H1 (cell line): ENCODE measurements at regions not wholly inside any gene's neighbourhood (a gene's known extent, or its start where the extent isn't known, plus 50 kb on each side); places are given as distances from the start of the nearest gene placed in this dataset.

Source experiments
- CTCF ChIA-PET: fragments of 300-600 bp; sonication (Branson Sonifier 250); formaldehyde crosslinking; loops from one replicate; lab custom pipeline; 2021; ENCODE audit not compliant: partially characterized antibody; lab: Charles Lee
- POLR2A ChIA-PET: fragments of 300-600 bp; sonication (Branson Sonifier 250); formaldehyde crosslinking; loops from one replicate; lab custom pipeline; 2021; ENCODE audit warnings: inconsistent platforms; ENCODE audit not compliant: partially characterized antibody; lab: Charles Lee
- DNase-seq, 2 experiments: peaks; one replicate each; pipeline versions ENCODE4 v3.0.0 to v3.0.0-alpha.2; 2010 to 2022; ENCODE audit warnings: low spot score in 2 of 2, low read depth in 1 of 2, mixed read lengths in 1 of 2
- FAIRE-seq: peaks from 2 replicates; lab custom pipeline; 2011; peaks lifted over from hg19 to GRCh38; lab: Jason Lieb, UNC
- H2AFZ ChIP-seq: 2 replicates; pipeline ENCODE4 v1.8.1; 2012; ENCODE audit warnings: low read length, inconsistent platforms
- H2AK5ac ChIP-seq: 2 replicates; pipeline ENCODE4 v1.6.1; 2013; ENCODE audit warnings: low read depth, low read length
- H2BK120ac ChIP-seq: replicated peaks from 2 replicates; pipeline ENCODE3; 2013; ENCODE audit warnings: low read depth, low read length, inconsistent platforms
- H2BK12ac ChIP-seq: 2 replicates; pipeline ENCODE4 v1.6.1; 2013; ENCODE audit warnings: low read depth, low read length
- H2BK15ac ChIP-seq: 2 replicates; pipeline ENCODE4 v1.6.1; 2013; ENCODE audit warnings: low read length
- H2BK20ac ChIP-seq: 2 replicates; pipeline ENCODE4 v1.6.1; 2013; ENCODE audit warnings: low read length
- H2BK5ac ChIP-seq: 2 replicates; pipeline ENCODE4 v1.6.1; 2013; ENCODE audit warnings: low read depth, low read length
- H3K14ac ChIP-seq: 2 replicates; pipeline ENCODE4 v1.6.1; 2013; ENCODE audit warnings: inconsistent platforms; ENCODE audit not compliant: insufficient read length
- H3K18ac ChIP-seq: 2 replicates; pipeline ENCODE4 v1.6.1; 2013; ENCODE audit warnings: low read length; ENCODE audit errors: extremely low read depth
- H3K23ac ChIP-seq: 2 replicates; pipeline ENCODE4 v1.6.1; 2013; ENCODE audit warnings: inconsistent platforms; ENCODE audit not compliant: insufficient read length
- H3K23me2 ChIP-seq: 2 replicates; pipeline ENCODE4 v1.6.1; 2013; ENCODE audit warnings: low read depth, low read length
- H3K27ac ChIP-seq: 2 replicates; pipeline ENCODE4 v1.6.1; 2011; ENCODE audit warnings: low read depth, low read length, inconsistent platforms
- H3K27me3 ChIP-seq, 4 experiments: replicated peaks in 1 of 4; 1 replicate in 1 of 4; 2 replicates in 3 of 4; pipeline versions ENCODE4 v1.6.1 to v1.8.1; 2011 to 2013; ENCODE audit warnings: low read length in 3 of 4, mild to moderate bottlenecking in 3 of 4, inconsistent platforms in 2 of 4, mixed read lengths in 2 of 4, moderate library complexity in 1 of 4; ENCODE audit not compliant: control insufficient read depth in 3 of 4, insufficient read depth in 3 of 4; ENCODE audit errors: extremely low read depth in 1 of 4
- H3K36me3 ChIP-seq, 4 experiments: 2 replicates each; pipeline versions ENCODE4 v1.6.1 to v1.8.1; 2011 to 2013; ENCODE audit warnings: mild to moderate bottlenecking in 4 of 4, low read length in 3 of 4, moderate library complexity in 2 of 4, control low read depth in 1 of 4, inconsistent platforms in 1 of 4; ENCODE audit not compliant: insufficient read depth in 4 of 4, control insufficient read depth in 2 of 4
- H3K4ac ChIP-seq: replicated peaks from 2 replicates; pipeline ENCODE3; 2013; ENCODE audit warnings: low read length, low read depth, mixed read lengths, inconsistent platforms; ENCODE audit not compliant: insufficient read length
- H3K4me1 ChIP-seq, 4 experiments: replicated peaks in 1 of 4; 1 replicate in 1 of 4; 2 replicates in 3 of 4; pipeline versions ENCODE4 v1.6.1 to v1.8.1; 2011 to 2013; ENCODE audit warnings: low read length in 3 of 4, inconsistent platforms in 2 of 4, mixed read lengths in 1 of 4; ENCODE audit not compliant: insufficient read depth in 4 of 4, control insufficient read depth in 3 of 4
- H3K4me2 ChIP-seq, 2 experiments: 2 replicates each; pipeline versions ENCODE4 v1.6.1 to v1.8.1; 2011 to 2013; ENCODE audit warnings: low read depth in 2 of 2, low read length in 2 of 2, control low read depth in 1 of 2, inconsistent platforms in 1 of 2, mild to moderate bottlenecking in 1 of 2; ENCODE audit not compliant: insufficient read depth in 1 of 2
- H3K4me3 ChIP-seq, 4 experiments: fragments of 200-600, 300-600 bp in 1 of 4; sonication (generic), shearing (Covaris generic), sonication (Bioruptor Twin) in 1 of 4; 2 replicates each; pipeline versions ENCODE4 v1.5.1 to v1.8.1; 2011 to 2016; ENCODE audit warnings: low read length in 4 of 4, low read depth in 3 of 4, control low read depth in 2 of 4, inconsistent platforms in 2 of 4, mild to moderate bottlenecking in 2 of 4, mixed read lengths in 1 of 4, moderate library complexity in 1 of 4; ENCODE audit not compliant: insufficient read depth in 2 of 4; ENCODE audit errors: extremely low read depth in 1 of 4
- H3K56ac ChIP-seq: replicated peaks from 2 replicates; pipeline ENCODE3; 2013; ENCODE audit warnings: low read depth, mild to moderate bottlenecking, mixed read lengths, low read length, inconsistent platforms; ENCODE audit not compliant: insufficient read length
- H3K79me1 ChIP-seq: 2 replicates; pipeline ENCODE4 v1.6.1; 2013; ENCODE audit warnings: low read depth, low read length, control low read depth
- H3K79me2 ChIP-seq, 2 experiments: 2 replicates each; pipeline versions ENCODE4 v1.6.1 to v1.8.1; 2012 to 2013; ENCODE audit warnings: low read length in 2 of 2, mild to moderate bottlenecking in 2 of 2, inconsistent platforms in 1 of 2; ENCODE audit not compliant: insufficient read depth in 2 of 2, control insufficient read depth in 1 of 2
- H3K9ac ChIP-seq, 4 experiments: replicated peaks in 1 of 4; 1 replicate in 1 of 4; 2 replicates in 3 of 4; pipeline versions ENCODE4 v1.6.1 to v1.8.1; 2011 to 2013; ENCODE audit warnings: low read depth in 3 of 4, low read length in 3 of 4, control low read depth in 2 of 4, mild to moderate bottlenecking in 2 of 4, moderate library complexity in 2 of 4, inconsistent platforms in 1 of 4; ENCODE audit errors: extremely low read depth in 1 of 4
- H3K9me3 ChIP-seq, 2 experiments: 2 replicates each; pipeline versions ENCODE4 v1.6.1 to v1.8.1; 2012 to 2013; ENCODE audit warnings: mild to moderate bottlenecking in 2 of 2, moderate library complexity in 2 of 2, control low read depth in 1 of 2, inconsistent platforms in 1 of 2, low read depth in 1 of 2, low read length in 1 of 2, mixed read lengths in 1 of 2; ENCODE audit not compliant: insufficient read depth in 2 of 2
- H4K20me1 ChIP-seq, 2 experiments: replicated peaks in 1 of 2; 2 replicates each; pipeline versions ENCODE3 to v1.8.1; 2011 to 2013; ENCODE audit warnings: inconsistent platforms in 2 of 2, low read length in 2 of 2, mild to moderate bottlenecking in 1 of 2; ENCODE audit not compliant: insufficient read depth in 2 of 2, control insufficient read depth in 1 of 2
- H4K5ac ChIP-seq: 2 replicates; pipeline ENCODE4 v1.6.1; 2013; ENCODE audit warnings: low read length, low read depth, mixed read lengths, inconsistent platforms; ENCODE audit not compliant: insufficient read length
- H4K8ac ChIP-seq: 2 replicates; pipeline ENCODE4 v1.8.0; 2013; ENCODE audit warnings: mild to moderate bottlenecking, moderate library complexity, low read length, inconsistent platforms; ENCODE audit not compliant: insufficient read depth; ENCODE audit errors: extremely low read depth
- H4K91ac ChIP-seq: replicated peaks from 2 replicates; pipeline ENCODE3; 2013; ENCODE audit warnings: low read length, mixed read lengths, inconsistent platforms; ENCODE audit not compliant: insufficient read length
- CTCF ChIP-seq, 3 experiments: IDR thresholded peaks; 1 replicate in 2 of 3; 2 replicates in 1 of 3; pipeline versions ENCODE4 v1.5.1 to v1.6.1; 2011; ENCODE audit warnings: low read length in 3 of 3, mild to moderate bottlenecking in 3 of 3, inconsistent platforms in 2 of 3, low read depth in 1 of 3, moderate library complexity in 1 of 3; ENCODE audit not compliant: insufficient read depth in 1 of 3; ENCODE audit errors: control extremely low read depth in 1 of 3
- E2F6 ChIP-seq: IDR thresholded peaks from 2 replicates; pipeline ENCODE4 v1.6.1; 2012; ENCODE audit warnings: inconsistent platforms
- EP300 ChIP-seq, 2 experiments: IDR thresholded peaks; 1 replicate in 1 of 2; 2 replicates in 1 of 2; pipeline ENCODE4 v1.6.1; 2011 to 2012; ENCODE audit warnings: low read depth in 2 of 2, low read length in 2 of 2, mild to moderate bottlenecking in 2 of 2, borderline replicate concordance in 1 of 2, inconsistent platforms in 1 of 2, moderate library complexity in 1 of 2
- KDM1A ChIP-seq: fragments of 200-600, 300-600 bp; sonication (generic); IDR thresholded peaks from 2 replicates; pipeline ENCODE4 v1.7.1; 2016; ENCODE audit warnings: mild to moderate bottlenecking, low read length, borderline replicate concordance
- KDM5A ChIP-seq: fragments of 200-600 bp; IDR thresholded peaks from 2 replicates; pipeline ENCODE4 v1.7.1; 2012; ENCODE audit warnings: mild to moderate bottlenecking, low read length, inconsistent platforms, mixed read lengths
- RXRA ChIP-seq: IDR thresholded peaks from 2 replicates; pipeline ENCODE4 v1.6.1; 2011; ENCODE audit warnings: low read depth, mild to moderate bottlenecking, low read length, moderate library complexity; ENCODE audit not compliant: insufficient read depth
- SIN3A ChIP-seq, 2 experiments: IDR thresholded peaks in 1 of 2; conservative IDR thresholded peaks in 1 of 2; 2 replicates each; pipeline ENCODE4 v1.6.1; 2011 to 2012; ENCODE audit warnings: low read length in 2 of 2, improper control_type of control experiment in 1 of 2, low read depth in 1 of 2, mild to moderate bottlenecking in 1 of 2
- SIX5 ChIP-seq: IDR thresholded peaks from 2 replicates; pipeline ENCODE4 v1.6.1; 2011; ENCODE audit warnings: mild to moderate bottlenecking, low read depth, low read length
- SP4 ChIP-seq: IDR thresholded peaks from 2 replicates; pipeline ENCODE4 v1.6.1; 2012; ENCODE audit warnings: low read length, inconsistent platforms
- SRF ChIP-seq: IDR thresholded peaks from 2 replicates; pipeline ENCODE4 v1.6.1; 2011; ENCODE audit warnings: mild to moderate bottlenecking, low read depth, low read length, moderate library complexity
- WGBS, 2 experiments: shearing (Covaris generic) in 1 of 2; methylation state at CpG; one replicate each; pipeline versions ENCODE4 v1.1.6 to v1.1.7; 2013 to 2015; ENCODE audit warnings: low lambda C conversion rate in 2 of 2, mixed read lengths in 2 of 2, inconsistent platforms in 1 of 2, low coverage in 1 of 2, missing lambda C conversion rate in 1 of 2; ENCODE audit not compliant: insufficient replicate concordance in 2 of 2, insufficient coverage in 1 of 2, insufficient read length in 1 of 2; ENCODE audit errors: extremely low coverage in 1 of 2, missing lambda C conversion rate in 1 of 2; 5-methylcytosine and 5-hydroxymethylcytosine counted together

GRCh38 chr4:177064116-177064515 is 245.6 kb upstream of the NEIL3 start:
- no peak overlapping the region for H2AFZ ChIP-seq
- no peak overlapping the region for H3K23ac ChIP-seq
- no peaks in the 10 kb centered on the region for H3K79me2 ChIP-seq
- CTCF ChIA-PET: interaction anchor here (0.6 to 1.9 kb wide), 6 partner anchors 12 to 285 kb away, joined by 3 to 10 read pairs (median 4); no protein-coding TSS in a partner anchor
- no peak for TF ChIP-seq CTCF (IDR thresholded peaks at IDR 0.05; ENCODE audit: control extremely low read depth in 1 of 3, insufficient read depth in 1 of 3, low read depth in 1 of 3, low read length in 3 of 3)
- no peak for TF ChIP-seq KDM1A
- no peak for TF ChIP-seq SRF
- no peak for TF ChIP-seq SP4
- no peak for TF ChIP-seq EP300 (IDR thresholded peaks at IDR 0.05; ENCODE audit: borderline replicate concordance in 1 of 2, low read depth in 2 of 2, low read length in 2 of 2)
- no peak for TF ChIP-seq KDM5A
- no peak for TF ChIP-seq RXRA
- TF ChIP-seq E2F6: no peak
- TF ChIP-seq SIX5: no peak
- TF ChIP-seq SIN3A (conservative IDR thresholded peaks at IDR 0.05 in 1 of 2, IDR thresholded peaks at IDR 0.05 in 1 of 2; ENCODE audit: low read depth in 1 of 2, low read length in 2 of 2): no peak
- H4K20me1 ChIP-seq: no peaks in the 10 kb centered on the region
- no peaks in the 10 kb centered on the region for H3K79me1 ChIP-seq
- WGBS, 2 experiments: 96 to 100% methylated on average over 1 to 2 of the region's 2 CpGs
- no peak overlapping the region for H4K91ac ChIP-seq
- DNase-seq (no peak), FAIRE-seq (no peak)
- H2BK20ac ChIP-seq: no peak overlapping the region
- H2BK5ac ChIP-seq: no peak overlapping the region
- H3K4me1 ChIP-seq: peaks cover 0 to 2% (median 0%) of the 10 kb centered on the region in 4 experiments; a peak in 1 of 7 replicates
- no peaks in the 10 kb centered on the region for H3K36me3 ChIP-seq
- no peak overlapping the region for H3K56ac ChIP-seq
- H2BK12ac ChIP-seq: no peak overlapping the region
- H4K5ac ChIP-seq: no peak overlapping the region
- H2BK120ac ChIP-seq: no peak overlapping the region
- no peak overlapping the region for H3K9ac ChIP-seq
- H3K4me3 ChIP-seq: no peak overlapping the region
- no peak overlapping the region for H3K4me2 ChIP-seq
- H4K8ac ChIP-seq: no peak overlapping the region
- no peak overlapping the region for H2AK5ac ChIP-seq
- H3K18ac ChIP-seq: no peak overlapping the region
- H3K9me3 ChIP-seq: no peaks in the 10 kb centered on the region
- no peak overlapping the region for H2BK15ac ChIP-seq
- POLR2A ChIA-PET: interaction anchor here (0.5 kb wide), 1 partner anchor 192 kb away, joined by 3 read pairs; no protein-coding TSS in a partner anchor
- no peaks in the 10 kb centered on the region for H3K27me3 ChIP-seq
- no peak overlapping the region for H3K14ac ChIP-seq
- H3K4ac ChIP-seq: no peak overlapping the region
- no peaks in the 10 kb centered on the region for H3K23me2 ChIP-seq
- no peak overlapping the region for H3K27ac ChIP-seq
